WTC11 (cell line): ENCODE measurements at regions not wholly inside any gene's neighbourhood (a gene's known extent, or its start where the extent isn't known, plus 50 kb on each side); places are given as distances from the start of the nearest gene placed in this dataset.

ENCODE experiments used
- ATAC-seq: fragments of 200-7000 bp; cut with Tn5 transposase; 2 replicates; pipeline ENCODE4 v1.10.0; 2021; ENCODE audit warnings: mild to moderate bottlenecking, moderate library complexity
- CTCF ChIA-PET: fragments of 300-600 bp; sonication (Branson Sonifier 250); formaldehyde crosslinking; loops from one replicate; lab custom pipeline; 2021; ENCODE audit warnings: antibody characterized with exemption; lab: Charles Lee
- POLR2A ChIA-PET: fragments of 350-600 bp; sonication (Branson Sonifier 250); formaldehyde crosslinking; loops from one replicate; lab custom pipeline; 2021; ENCODE audit warnings: antibody characterized with exemption; lab: Charles Lee
- DNase-seq: peaks from one replicate; pipeline ENCODE4 v3.0.0; 2021; ENCODE audit warnings: low spot score
- H3K27ac Mint-ChIP-seq: 2 replicates; pipeline ENCODE4 v1.8.0; 2021; ENCODE audit warnings: mixed read lengths
- H3K27me3 Mint-ChIP-seq: 2 replicates; pipeline ENCODE4 v1.8.0; 2021; ENCODE audit warnings: low read depth, mild to moderate bottlenecking, moderate library complexity, mixed read lengths
- H3K36me3 Mint-ChIP-seq: 2 replicates; pipeline ENCODE4 v1.8.0; 2021; ENCODE audit warnings: mixed read lengths
- H3K4me1 Mint-ChIP-seq: 2 replicates; pipeline ENCODE4 v1.8.0; 2022; ENCODE audit warnings: mixed read lengths
- H3K4me3 Mint-ChIP-seq: 2 replicates; pipeline ENCODE4 v1.8.0; 2021; ENCODE audit warnings: mild to moderate bottlenecking, moderate library complexity, mixed read lengths
- H3K9me3 Mint-ChIP-seq: 2 replicates; pipeline ENCODE4 v1.8.0; 2021; ENCODE audit warnings: mixed read lengths
- CREB1 ChIP-seq: sonication (generic); formaldehyde crosslinking; IDR thresholded peaks from 2 replicates; pipeline ENCODE4 v1.8.0; 2023; ENCODE audit warnings: mild to moderate bottlenecking, missing genetic modification reagents
- ESRRA ChIP-seq: sonication (generic); formaldehyde crosslinking; IDR thresholded peaks from 2 replicates; pipeline ENCODE4 v1.8.1; 2022; ENCODE audit warnings: mild to moderate bottlenecking, missing genetic modification reagents, borderline replicate concordance
- MXD4 ChIP-seq: fragments of 250-450 bp; sonication (Bioruptor Pico); IDR thresholded peaks from 2 replicates; pipeline ENCODE4 v1.8.0; 2021; ENCODE audit warnings: mild to moderate bottlenecking, moderate library complexity, borderline replicate concordance
- NR3C1 ChIP-seq: sonication (generic); formaldehyde crosslinking; conservative IDR thresholded peaks from 2 replicates; pipeline ENCODE4 v1.8.1; 2023; ENCODE audit warnings: low read depth, mild to moderate bottlenecking, missing genetic modification reagents
- RELA ChIP-seq: sonication (generic); formaldehyde crosslinking; IDR thresholded peaks from 2 replicates; pipeline ENCODE4 v1.8.1; 2022; ENCODE audit warnings: missing genetic modification reagents, mild to moderate bottlenecking, borderline replicate concordance
- SMAD3 ChIP-seq: sonication (generic); formaldehyde crosslinking; IDR thresholded peaks from 2 replicates; pipeline ENCODE4 v1.8.0; 2022; ENCODE audit warnings: missing genetic modification reagents, mild to moderate bottlenecking, borderline replicate concordance
- ZNF671 ChIP-seq: fragments of 250-450 bp; sonication (Bioruptor Pico); IDR thresholded peaks from 2 replicates; pipeline ENCODE4 v1.8.0; 2021; ENCODE audit warnings: mild to moderate bottlenecking
- TF ChIP-seq, protein P1 (sequence below): fragments of 200-600 bp; IDR thresholded peaks from 2 replicates; pipeline ENCODE4 v1.8.0; 2022; ENCODE audit warnings: antibody characterized with exemption
- TF ChIP-seq, protein P2 (sequence below): sonication (generic); formaldehyde crosslinking; IDR thresholded peaks from 2 replicates; pipeline ENCODE4 v1.8.1; 2022; ENCODE audit warnings: missing genetic modification reagents, borderline replicate concordance
- TF ChIP-seq, protein P3 (sequence below): sonication (generic); formaldehyde crosslinking; IDR thresholded peaks from 2 replicates; pipeline ENCODE4 v1.8.1; 2022; ENCODE audit warnings: mild to moderate bottlenecking, moderate library complexity, missing genetic modification reagents
- TF ChIP-seq, protein P4 (sequence below): sonication (generic); formaldehyde crosslinking; IDR thresholded peaks from 2 replicates; pipeline ENCODE4 v1.8.1; 2023; ENCODE audit warnings: mild to moderate bottlenecking, moderate library complexity, missing genetic modification reagents
- TF ChIP-seq, protein P5 (sequence below): sonication (generic); formaldehyde crosslinking; IDR thresholded peaks from 2 replicates; pipeline ENCODE4 v1.8.1; 2022; ENCODE audit warnings: mild to moderate bottlenecking, missing genetic modification reagents, moderate library complexity, borderline replicate concordance
- TF ChIP-seq, protein P6 (sequence below): fragments of 250-450 bp; sonication (Bioruptor Pico); IDR thresholded peaks from 2 replicates; pipeline ENCODE4 v2.1.2; 2022; ENCODE audit warnings: mild to moderate bottlenecking, moderate library complexity

DNA sequence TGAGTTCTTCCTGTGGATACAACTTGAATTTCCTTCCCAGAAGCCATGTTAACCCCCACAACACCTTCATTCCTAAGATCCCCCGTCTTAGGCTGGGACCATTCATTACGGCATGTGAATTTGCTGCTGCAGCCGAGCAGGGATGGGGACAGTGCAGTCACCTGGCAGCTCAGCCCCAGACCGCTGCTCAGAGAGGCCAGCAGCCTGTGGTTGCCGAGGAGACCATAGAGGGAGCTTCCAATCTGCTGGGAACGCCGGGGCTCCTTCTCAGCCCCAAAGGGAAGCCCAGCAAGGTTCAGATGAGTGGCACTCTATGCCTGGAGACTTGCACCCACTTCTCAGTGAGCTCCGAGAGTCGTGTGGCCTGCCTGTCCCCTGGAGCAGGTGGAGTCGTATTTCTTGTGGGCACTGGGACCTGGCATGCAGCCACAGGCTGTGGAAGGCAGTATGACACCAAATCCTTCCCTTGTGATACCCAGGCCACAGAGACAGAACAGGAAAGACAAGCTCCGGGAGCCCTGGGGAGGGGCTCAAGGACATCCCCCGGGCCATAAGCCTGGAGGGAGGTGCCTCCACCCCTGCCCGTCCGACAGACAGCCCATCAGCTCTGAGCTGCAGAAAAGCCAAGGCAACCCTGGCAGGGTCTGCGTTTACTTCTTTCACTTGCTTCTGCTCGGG is 167.3 kb downstream of the FAM43A start (continued):
- TF ChIP-seq, protein P1, sequence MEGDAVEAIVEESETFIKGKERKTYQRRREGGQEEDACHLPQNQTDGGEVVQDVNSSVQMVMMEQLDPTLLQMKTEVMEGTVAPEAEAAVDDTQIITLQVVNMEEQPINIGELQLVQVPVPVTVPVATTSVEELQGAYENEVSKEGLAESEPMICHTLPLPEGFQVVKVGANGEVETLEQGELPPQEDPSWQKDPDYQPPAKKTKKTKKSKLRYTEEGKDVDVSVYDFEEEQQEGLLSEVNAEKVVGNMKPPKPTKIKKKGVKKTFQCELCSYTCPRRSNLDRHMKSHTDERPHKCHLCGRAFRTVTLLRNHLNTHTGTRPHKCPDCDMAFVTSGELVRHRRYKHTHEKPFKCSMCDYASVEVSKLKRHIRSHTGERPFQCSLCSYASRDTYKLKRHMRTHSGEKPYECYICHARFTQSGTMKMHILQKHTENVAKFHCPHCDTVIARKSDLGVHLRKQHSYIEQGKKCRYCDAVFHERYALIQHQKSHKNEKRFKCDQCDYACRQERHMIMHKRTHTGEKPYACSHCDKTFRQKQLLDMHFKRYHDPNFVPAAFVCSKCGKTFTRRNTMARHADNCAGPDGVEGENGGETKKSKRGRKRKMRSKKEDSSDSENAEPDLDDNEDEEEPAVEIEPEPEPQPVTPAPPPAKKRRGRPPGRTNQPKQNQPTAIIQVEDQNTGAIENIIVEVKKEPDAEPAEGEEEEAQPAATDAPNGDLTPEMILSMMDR: no peak
- TF ChIP-seq, protein P2, sequence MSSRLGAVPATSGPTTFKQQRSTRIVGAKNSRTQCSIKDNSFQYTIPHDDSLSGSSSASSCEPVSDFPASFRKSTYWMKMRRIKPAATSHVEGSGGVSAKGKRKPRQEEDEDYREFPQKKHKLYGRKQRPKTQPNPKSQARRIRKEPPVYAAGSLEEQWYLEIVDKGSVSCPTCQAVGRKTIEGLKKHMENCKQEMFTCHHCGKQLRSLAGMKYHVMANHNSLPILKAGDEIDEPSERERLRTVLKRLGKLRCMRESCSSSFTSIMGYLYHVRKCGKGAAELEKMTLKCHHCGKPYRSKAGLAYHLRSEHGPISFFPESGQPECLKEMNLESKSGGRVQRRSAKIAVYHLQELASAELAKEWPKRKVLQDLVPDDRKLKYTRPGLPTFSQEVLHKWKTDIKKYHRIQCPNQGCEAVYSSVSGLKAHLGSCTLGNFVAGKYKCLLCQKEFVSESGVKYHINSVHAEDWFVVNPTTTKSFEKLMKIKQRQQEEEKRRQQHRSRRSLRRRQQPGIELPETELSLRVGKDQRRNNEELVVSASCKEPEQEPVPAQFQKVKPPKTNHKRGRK: no peak
- TF ChIP-seq, protein P3, sequence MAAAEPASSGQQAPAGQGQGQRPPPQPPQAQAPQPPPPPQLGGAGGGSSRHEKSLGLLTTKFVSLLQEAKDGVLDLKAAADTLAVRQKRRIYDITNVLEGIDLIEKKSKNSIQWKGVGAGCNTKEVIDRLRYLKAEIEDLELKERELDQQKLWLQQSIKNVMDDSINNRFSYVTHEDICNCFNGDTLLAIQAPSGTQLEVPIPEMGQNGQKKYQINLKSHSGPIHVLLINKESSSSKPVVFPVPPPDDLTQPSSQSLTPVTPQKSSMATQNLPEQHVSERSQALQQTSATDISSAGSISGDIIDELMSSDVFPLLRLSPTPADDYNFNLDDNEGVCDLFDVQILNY: no peak
- no peak for TF ChIP-seq MXD4 (CRISPR knock-in tag)
- TF ChIP-seq, protein P4, sequence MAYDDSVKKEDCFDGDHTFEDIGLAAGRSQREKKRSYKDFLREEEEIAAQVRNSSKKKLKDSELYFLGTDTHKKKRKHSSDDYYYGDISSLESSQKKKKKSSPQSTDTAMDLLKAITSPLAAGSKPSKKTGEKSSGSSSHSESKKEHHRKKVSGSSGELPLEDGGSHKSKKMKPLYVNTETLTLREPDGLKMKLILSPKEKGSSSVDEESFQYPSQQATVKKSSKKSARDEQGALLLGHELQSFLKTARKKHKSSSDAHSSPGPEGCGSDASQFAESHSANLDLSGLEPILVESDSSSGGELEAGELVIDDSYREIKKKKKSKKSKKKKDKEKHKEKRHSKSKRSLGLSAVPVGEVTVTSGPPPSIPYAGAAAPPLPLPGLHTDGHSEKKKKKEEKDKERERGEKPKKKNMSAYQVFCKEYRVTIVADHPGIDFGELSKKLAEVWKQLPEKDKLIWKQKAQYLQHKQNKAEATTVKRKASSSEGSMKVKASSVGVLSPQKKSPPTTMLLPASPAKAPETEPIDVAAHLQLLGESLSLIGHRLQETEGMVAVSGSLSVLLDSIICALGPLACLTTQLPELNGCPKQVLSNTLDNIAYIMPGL: no peak
- no peak for TF ChIP-seq SMAD3
- no peak for TF ChIP-seq RELA (CRISPR knock-in tag)
- no peak for TF ChIP-seq NR3C1
- TF ChIP-seq, protein P5, sequence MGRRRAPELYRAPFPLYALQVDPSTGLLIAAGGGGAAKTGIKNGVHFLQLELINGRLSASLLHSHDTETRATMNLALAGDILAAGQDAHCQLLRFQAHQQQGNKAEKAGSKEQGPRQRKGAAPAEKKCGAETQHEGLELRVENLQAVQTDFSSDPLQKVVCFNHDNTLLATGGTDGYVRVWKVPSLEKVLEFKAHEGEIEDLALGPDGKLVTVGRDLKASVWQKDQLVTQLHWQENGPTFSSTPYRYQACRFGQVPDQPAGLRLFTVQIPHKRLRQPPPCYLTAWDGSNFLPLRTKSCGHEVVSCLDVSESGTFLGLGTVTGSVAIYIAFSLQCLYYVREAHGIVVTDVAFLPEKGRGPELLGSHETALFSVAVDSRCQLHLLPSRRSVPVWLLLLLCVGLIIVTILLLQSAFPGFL (CRISPR knock-in tag): no peak

DNA sequence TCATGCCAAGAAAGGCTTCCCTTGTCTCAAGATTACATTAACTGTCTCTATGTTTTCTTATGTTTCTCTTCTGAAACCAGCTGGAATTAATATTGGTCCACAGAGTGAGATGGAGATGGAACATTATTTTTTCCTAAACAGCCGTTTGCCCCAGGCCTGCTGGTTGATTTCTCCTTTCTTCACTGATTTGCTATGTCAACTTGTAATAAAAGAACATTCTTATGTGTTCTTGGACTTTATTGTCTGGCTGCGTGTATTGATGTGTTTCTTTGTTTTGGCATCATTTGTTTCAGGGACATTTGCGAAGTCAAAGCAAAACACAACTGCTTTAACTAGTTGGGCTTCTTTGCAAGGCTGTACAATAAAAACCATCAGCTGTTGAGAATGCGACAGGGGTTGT is 168.5 kb downstream of the FAM43A start:
- peaks cover 5% of the 10 kb centered on the region for H3K9me3 Mint-ChIP-seq
- no peak for TF ChIP-seq ZNF671
- no peak for TF ChIP-seq NR3C1
- TF ChIP-seq ESRRA (CRISPR knock-in tag): no peak
- TF ChIP-seq CREB1 (CRISPR knock-in tag): no peak
- TF ChIP-seq, protein P2: no peak
- TF ChIP-seq, protein P6, sequence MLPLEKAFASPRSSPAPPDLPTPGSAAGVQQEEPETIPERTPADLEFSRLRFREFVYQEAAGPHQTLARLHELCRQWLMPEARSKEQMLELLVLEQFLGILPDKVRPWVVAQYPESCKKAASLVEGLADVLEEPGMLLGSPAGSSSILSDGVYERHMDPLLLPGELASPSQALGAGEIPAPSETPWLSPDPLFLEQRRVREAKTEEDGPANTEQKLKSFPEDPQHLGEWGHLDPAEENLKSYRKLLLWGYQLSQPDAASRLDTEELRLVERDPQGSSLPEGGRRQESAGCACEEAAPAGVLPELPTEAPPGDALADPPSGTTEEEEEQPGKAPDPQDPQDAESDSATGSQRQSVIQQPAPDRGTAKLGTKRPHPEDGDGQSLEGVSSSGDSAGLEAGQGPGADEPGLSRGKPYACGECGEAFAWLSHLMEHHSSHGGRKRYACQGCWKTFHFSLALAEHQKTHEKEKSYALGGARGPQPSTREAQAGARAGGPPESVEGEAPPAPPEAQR: no peak
- TF ChIP-seq, protein P3: no peak
- ChIA-PET POLR2A (no interaction called here), CTCF (interaction anchor here (2.9 kb wide), 1 partner anchor 167 kb away, joined by 10 read pairs; no protein-coding TSS in a partner anchor)
- H3K4me3 Mint-ChIP-seq: no peak overlapping the region
- ATAC-seq (no peak), DNase-seq (no peak)
- H3K27me3 Mint-ChIP-seq: no peaks in the 10 kb centered on the region; the same call in 1 of the 2 replicates
- H3K4me1 Mint-ChIP-seq: peaks cover 13% of the 10 kb centered on the region
- H3K36me3 Mint-ChIP-seq: no peaks in the 10 kb centered on the region
- no peak overlapping the region for H3K27ac Mint-ChIP-seq
